ENCODE measurements at regions not wholly inside any gene's neighbourhood (a gene's known extent, or its start where the extent isn't known, plus 50 kb on each side); places are given as distances from the start of the nearest gene placed in this dataset.

DNA sequence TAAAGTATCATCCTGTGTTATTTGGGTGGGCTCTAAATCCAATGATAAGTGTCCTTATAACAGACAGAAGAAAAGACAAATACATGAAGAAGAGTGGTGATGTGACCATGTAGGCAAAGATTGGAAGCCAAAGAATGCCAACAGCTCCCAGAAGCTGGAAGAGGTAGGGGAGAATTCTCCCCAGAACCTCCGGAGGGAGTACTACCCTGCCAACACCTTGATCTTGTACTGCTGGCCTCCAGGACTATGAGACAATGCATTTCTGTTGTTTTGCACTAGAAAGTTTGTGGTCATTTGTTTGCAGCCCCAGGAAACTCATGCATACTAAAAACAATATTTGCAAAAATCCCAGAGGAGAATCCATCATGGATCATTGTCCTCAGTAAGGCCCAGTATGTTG lies 115.0 kb upstream of the ARHGAP20 start:
- TF ChIP-seq, protein P1, sequence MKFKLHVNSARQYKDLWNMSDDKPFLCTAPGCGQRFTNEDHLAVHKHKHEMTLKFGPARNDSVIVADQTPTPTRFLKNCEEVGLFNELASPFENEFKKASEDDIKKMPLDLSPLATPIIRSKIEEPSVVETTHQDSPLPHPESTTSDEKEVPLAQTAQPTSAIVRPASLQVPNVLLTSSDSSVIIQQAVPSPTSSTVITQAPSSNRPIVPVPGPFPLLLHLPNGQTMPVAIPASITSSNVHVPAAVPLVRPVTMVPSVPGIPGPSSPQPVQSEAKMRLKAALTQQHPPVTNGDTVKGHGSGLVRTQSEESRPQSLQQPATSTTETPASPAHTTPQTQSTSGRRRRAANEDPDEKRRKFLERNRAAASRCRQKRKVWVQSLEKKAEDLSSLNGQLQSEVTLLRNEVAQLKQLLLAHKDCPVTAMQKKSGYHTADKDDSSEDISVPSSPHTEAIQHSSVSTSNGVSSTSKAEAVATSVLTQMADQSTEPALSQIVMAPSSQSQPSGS (tag by site-specific recombination; IDR thresholded peaks at IDR 0.05; ENCODE audit: low read depth): no peak
- TF ChIP-seq ZBTB20 (tag by site-specific recombination; IDR thresholded peaks at IDR 0.05) (no peak), GLI2 (tag by site-specific recombination; IDR thresholded peaks at IDR 0.05; ENCODE audit: borderline replicate concordance, low read depth) (no peak), YY1 (tag by site-specific recombination; IDR thresholded peaks at IDR 0.05) (no peak), ZEB2 (tag by site-specific recombination; IDR thresholded peaks at IDR 0.05) (no peak), ZNF658 (tag by site-specific recombination; IDR thresholded peaks at IDR 0.05) (no peak), ZNF510 (tag by site-specific recombination; IDR thresholded peaks at IDR 0.05; ENCODE audit: insufficient replicate concordance) (no peak), ZNF292 (tag by site-specific recombination; IDR thresholded peaks at IDR 0.05; ENCODE audit: borderline replicate concordance, low read depth) (no peak), ZNF16 (tag by site-specific recombination; IDR thresholded peaks at IDR 0.05; ENCODE audit: low read depth) (no peak), PBX3 (CRISPR knock-in tag; IDR thresholded peaks at IDR 0.05) (no peak), ZNF138 (tag by site-specific recombination; IDR thresholded peaks at IDR 0.05; ENCODE audit: borderline replicate concordance) (no peak), TCF7L2 (IDR thresholded peaks at IDR 0.05; ENCODE audit: borderline replicate concordance, low read depth, low read length) (no peak)
- TF ChIP-seq, protein P2, sequence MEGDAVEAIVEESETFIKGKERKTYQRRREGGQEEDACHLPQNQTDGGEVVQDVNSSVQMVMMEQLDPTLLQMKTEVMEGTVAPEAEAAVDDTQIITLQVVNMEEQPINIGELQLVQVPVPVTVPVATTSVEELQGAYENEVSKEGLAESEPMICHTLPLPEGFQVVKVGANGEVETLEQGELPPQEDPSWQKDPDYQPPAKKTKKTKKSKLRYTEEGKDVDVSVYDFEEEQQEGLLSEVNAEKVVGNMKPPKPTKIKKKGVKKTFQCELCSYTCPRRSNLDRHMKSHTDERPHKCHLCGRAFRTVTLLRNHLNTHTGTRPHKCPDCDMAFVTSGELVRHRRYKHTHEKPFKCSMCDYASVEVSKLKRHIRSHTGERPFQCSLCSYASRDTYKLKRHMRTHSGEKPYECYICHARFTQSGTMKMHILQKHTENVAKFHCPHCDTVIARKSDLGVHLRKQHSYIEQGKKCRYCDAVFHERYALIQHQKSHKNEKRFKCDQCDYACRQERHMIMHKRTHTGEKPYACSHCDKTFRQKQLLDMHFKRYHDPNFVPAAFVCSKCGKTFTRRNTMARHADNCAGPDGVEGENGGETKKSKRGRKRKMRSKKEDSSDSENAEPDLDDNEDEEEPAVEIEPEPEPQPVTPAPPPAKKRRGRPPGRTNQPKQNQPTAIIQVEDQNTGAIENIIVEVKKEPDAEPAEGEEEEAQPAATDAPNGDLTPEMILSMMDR (tag by site-specific recombination; IDR thresholded peaks at IDR 0.05): no peak
